Adrenal gland (tissue), 9 donors: ENCODE measurements at regions not wholly inside any gene's neighbourhood (a gene's known extent, or its start where the extent isn't known, plus 50 kb on each side); places are given as distances from the start of the nearest gene placed in this dataset.

ENCODE experiments used
- DNase-seq, 7 donors: peaks; one replicate each; pipeline ENCODE4 v3.0.0-alpha.2; 2019 to 2020
- H3K27ac ChIP-seq, 5 donors: fragments of 200-600 bp; sonication (generic) in 4 of 5; 1 replicate in 3 of 5; 2 replicates in 2 of 5; pipeline versions ENCODE4 v1.5.1 to v1.8.0; 2016 to 2020; ENCODE audit warnings: mild to moderate bottlenecking in 1 of 5
- H3K27me3 ChIP-seq: fragments of 200-600 bp; 2 replicates; pipeline ENCODE4 v1.8.0; 2021
- H3K36me3 ChIP-seq, 2 donors: fragments of 200-600 bp; replicated peaks in 1 of 2; 1 replicate in 1 of 2; 2 replicates in 1 of 2; pipeline versions ENCODE4 v1.5.1 to v1.8.0; 2018 to 2022
- H3K4me1 ChIP-seq, 2 donors: fragments of 200-600 bp; replicated peaks in 1 of 2; 1 replicate in 1 of 2; 2 replicates in 1 of 2; pipeline versions ENCODE4 v1.5.1 to v1.8.0; 2018 to 2021
- H3K4me3 ChIP-seq, 4 donors: fragments of 200-600 bp; sonication (generic) in 3 of 4; one replicate each; pipeline ENCODE4 v1.5.1; 2016 to 2018
- H3K9me3 ChIP-seq, 3 donors: fragments of 200-600 bp; sonication (generic) in 1 of 3; replicated peaks in 1 of 3; 1 replicate in 2 of 3; 2 replicates in 1 of 3; pipeline versions ENCODE4 v1.5.1 to v1.8.0; 2016 to 2021
- CTCF ChIP-seq, 6 experiments: fragments of 450-650 bp in 4 of 6; fragments of 200-600 bp in 2 of 6; sonication (generic) in 1 of 6; IDR thresholded peaks; 1 replicate in 5 of 6; 2 replicates in 1 of 6; pipeline versions ENCODE4 v1.5.1 to v1.8.0; 2016 to 2021; ENCODE audit warnings: antibody characterized with exemption in 6 of 6, mild to moderate bottlenecking in 2 of 6, moderate library complexity in 1 of 6
- POLR2A ChIP-seq, 2 donors: fragments of 450-650 bp; IDR thresholded peaks; one replicate each; pipeline ENCODE4 v1.6.1; 2017; ENCODE audit warnings: antibody characterized with exemption in 2 of 2, mild to moderate bottlenecking in 2 of 2, moderate library complexity in 1 of 2
- WGBS, 4 donors: extraction: QIAGEN DNeasy Blood & Tissue Kit in 2 of 4; methylation state at CpG; one replicate each; pipeline versions ENCODE4 v1.1.5 to v1.1.7; 2013 to 2017; 5-methylcytosine and 5-hydroxymethylcytosine counted together
- intact Hi-C, 2 donors: fragments of 100-400 bp; cut with DNase I; formaldehyde crosslinking; loops; one replicate each; pipeline versions ENCODE4 v1.14.1 to v1.15.0; 2022 to 2023
- donor health status: healthy with polysubstance abuse.
- donor health status: Bipolar disorder and iron deficiency.
- donor health status: DM: yes; HTN: yes; CAD: no.
- donor health status: DM: no; HTN: no; CAD: no.
- donor health status: DM: no; HTN: no; CAD: no.

GRCh38 chr15:62452026-62452425 lies 286.9 kb upstream of the C2CD4B start:
- Histone ChIP-seq H3K27ac (no peak overlapping the region), H3K9me3 (no peaks in the 10 kb centered on the region), H3K27me3 (no peaks in the 10 kb centered on the region), H3K36me3 (no peaks in the 10 kb centered on the region), H3K4me3 (no peak overlapping the region), H3K4me1 (peaks cover 0 to 6% of the 10 kb centered on the region in 2 donors)
- TF ChIP-seq CTCF (IDR thresholded peaks at IDR 0.05), result no peak
- TF ChIP-seq POLR2A (IDR thresholded peaks at IDR 0.05), result no peak
- 89 to 94% (median 92%) methylated on average over 9 of the region's 9 CpGs for WGBS, 4 donors
- DNase-seq, result no peak
- intact Hi-C loops, result no loop called here

- TF ChIP-seq POLR2A (IDR thresholded peaks at IDR 0.05) (no peak), CTCF (IDR thresholded peaks at IDR 0.05) (no peak)
- DNase-seq, result no peak
- intact Hi-C loops, result no loop called here
- no peak overlapping the region for H3K4me3 ChIP-seq
- no peaks in the 10 kb centered on the region for H3K36me3 ChIP-seq
- H3K27me3 ChIP-seq, result no peaks in the 10 kb centered on the region
- H3K9me3 ChIP-seq, result no peaks in the 10 kb centered on the region
- H3K27ac ChIP-seq, result no peak overlapping the region
- 90 to 96% (median 92%) methylated on average over 3 to 4 of the region's 4 CpGs for WGBS, 4 donors
- H3K4me1 ChIP-seq, result peaks cover 0 to 6% of the 10 kb centered on the region in 2 donors
Observed at GRCh38 chr15:62452667-62453066, 287.6 kb upstream of the C2CD4B start.

- 71 to 80% (median 77%) methylated on average over 3 of the region's 3 CpGs for WGBS, 4 donors
- Histone ChIP-seq H3K36me3 (no peaks in the 10 kb centered on the region), H3K4me1 (peaks cover 0 to under 1% of the 10 kb centered on the region in 2 donors), H3K4me3 (no peak overlapping the region), H3K9me3 (no peaks in the 10 kb centered on the region), H3K27me3 (no peaks in the 10 kb centered on the region), H3K27ac (peak overlapping the region in 1 of 5 donors; percentile 26)
- no peak for DNase-seq
- TF ChIP-seq POLR2A (IDR thresholded peaks at IDR 0.05) (no peak), CTCF (IDR thresholded peaks at IDR 0.05) (no peak)
- intact Hi-C loops, result no loop called here
Observed at GRCh38 chr15:62453375-62453774, 288.3 kb upstream of the C2CD4B start.

- DNase-seq, result no peak
- 66 to 81% (median 78%) methylated on average over 5 of the region's 5 CpGs for WGBS, 4 donors
- no peaks in the 10 kb centered on the region for H3K9me3 ChIP-seq
- no peaks in the 10 kb centered on the region for H3K4me1 ChIP-seq
- peak overlapping the region in 2 of 5 donors; percentile 26 to 72 for H3K27ac ChIP-seq
- no peaks in the 10 kb centered on the region for H3K36me3 ChIP-seq
- no peak overlapping the region for H3K4me3 ChIP-seq
- no peak for TF ChIP-seq CTCF (IDR thresholded peaks at IDR 0.05)
- TF ChIP-seq POLR2A (IDR thresholded peaks at IDR 0.05), result no peak
- intact Hi-C loops, result no loop called here
- no peaks in the 10 kb centered on the region for H3K27me3 ChIP-seq
Observed at GRCh38 chr15:62453981-62454380, 288.9 kb upstream of the C2CD4B start.
